ENCODE measurements at regions not wholly inside any gene's neighbourhood (a gene's known extent, or its start where the extent isn't known, plus 50 kb on each side); places are given as distances from the start of the nearest gene placed in this dataset.

DNA sequence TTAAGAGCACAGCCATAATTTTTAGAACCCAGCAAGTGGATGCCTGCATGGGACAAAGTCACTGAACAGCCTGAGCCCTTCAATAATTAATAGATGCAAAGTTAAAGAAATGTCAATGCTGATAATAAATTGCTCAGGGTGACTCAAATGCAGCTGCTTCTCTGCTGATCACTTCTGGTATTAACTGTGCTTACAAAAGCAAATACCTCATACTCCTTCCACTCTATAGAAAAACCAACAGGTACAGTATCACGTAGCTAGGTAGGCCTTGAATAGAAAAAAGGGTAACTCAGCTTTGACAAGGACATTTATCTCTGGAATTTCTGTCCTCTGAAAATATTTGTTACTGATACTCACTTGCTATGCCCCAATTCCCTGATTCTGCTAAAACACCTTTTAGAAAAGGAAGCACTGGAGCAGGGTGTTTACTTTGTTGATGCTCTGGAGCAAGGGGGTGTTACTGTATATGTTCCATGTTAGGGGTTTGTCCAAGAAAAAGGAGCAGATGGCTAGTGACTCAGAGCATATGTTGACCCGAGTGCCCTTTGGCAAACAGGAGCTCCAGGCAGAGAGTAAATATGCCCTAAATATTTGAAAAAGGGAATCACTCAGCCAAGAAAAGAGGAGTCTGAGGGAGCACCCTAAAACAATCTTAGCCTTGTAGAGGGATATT is 59.1 kb upstream of the RTN4 start (continued):
- TF ChIP-seq ZNF720 (CRISPR knock-in tag; IDR thresholded peaks at IDR 0.05): no peak
- no peak for TF ChIP-seq RFX1 (IDR thresholded peaks at IDR 0.05)
- TF ChIP-seq, protein P1, sequence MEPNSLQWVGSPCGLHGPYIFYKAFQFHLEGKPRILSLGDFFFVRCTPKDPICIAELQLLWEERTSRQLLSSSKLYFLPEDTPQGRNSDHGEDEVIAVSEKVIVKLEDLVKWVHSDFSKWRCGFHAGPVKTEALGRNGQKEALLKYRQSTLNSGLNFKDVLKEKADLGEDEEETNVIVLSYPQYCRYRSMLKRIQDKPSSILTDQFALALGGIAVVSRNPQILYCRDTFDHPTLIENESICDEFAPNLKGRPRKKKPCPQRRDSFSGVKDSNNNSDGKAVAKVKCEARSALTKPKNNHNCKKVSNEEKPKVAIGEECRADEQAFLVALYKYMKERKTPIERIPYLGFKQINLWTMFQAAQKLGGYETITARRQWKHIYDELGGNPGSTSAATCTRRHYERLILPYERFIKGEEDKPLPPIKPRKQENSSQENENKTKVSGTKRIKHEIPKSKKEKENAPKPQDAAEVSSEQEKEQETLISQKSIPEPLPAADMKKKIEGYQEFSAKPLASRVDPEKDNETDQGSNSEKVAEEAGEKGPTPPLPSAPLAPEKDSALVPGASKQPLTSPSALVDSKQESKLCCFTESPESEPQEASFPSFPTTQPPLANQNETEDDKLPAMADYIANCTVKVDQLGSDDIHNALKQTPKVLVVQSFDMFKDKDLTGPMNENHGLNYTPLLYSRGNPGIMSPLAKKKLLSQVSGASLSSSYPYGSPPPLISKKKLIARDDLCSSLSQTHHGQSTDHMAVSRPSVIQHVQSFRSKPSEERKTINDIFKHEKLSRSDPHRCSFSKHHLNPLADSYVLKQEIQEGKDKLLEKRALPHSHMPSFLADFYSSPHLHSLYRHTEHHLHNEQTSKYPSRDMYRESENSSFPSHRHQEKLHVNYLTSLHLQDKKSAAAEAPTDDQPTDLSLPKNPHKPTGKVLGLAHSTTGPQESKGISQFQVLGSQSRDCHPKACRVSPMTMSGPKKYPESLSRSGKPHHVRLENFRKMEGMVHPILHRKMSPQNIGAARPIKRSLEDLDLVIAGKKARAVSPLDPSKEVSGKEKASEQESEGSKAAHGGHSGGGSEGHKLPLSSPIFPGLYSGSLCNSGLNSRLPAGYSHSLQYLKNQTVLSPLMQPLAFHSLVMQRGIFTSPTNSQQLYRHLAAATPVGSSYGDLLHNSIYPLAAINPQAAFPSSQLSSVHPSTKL (CRISPR knock-in tag; IDR thresholded peaks at IDR 0.05): peak; percentile 97
- TF ChIP-seq BRCA1 (CRISPR knock-in tag; IDR thresholded peaks at IDR 0.05): no peak
- TF ChIP-seq RNF2 (conservative IDR thresholded peaks at IDR 0.05; ENCODE audit: low read depth): no peak
- TF ChIP-seq NFE2 (CRISPR knock-in tag; IDR thresholded peaks at IDR 0.05): no peak
- TF ChIP-seq, protein P2, sequence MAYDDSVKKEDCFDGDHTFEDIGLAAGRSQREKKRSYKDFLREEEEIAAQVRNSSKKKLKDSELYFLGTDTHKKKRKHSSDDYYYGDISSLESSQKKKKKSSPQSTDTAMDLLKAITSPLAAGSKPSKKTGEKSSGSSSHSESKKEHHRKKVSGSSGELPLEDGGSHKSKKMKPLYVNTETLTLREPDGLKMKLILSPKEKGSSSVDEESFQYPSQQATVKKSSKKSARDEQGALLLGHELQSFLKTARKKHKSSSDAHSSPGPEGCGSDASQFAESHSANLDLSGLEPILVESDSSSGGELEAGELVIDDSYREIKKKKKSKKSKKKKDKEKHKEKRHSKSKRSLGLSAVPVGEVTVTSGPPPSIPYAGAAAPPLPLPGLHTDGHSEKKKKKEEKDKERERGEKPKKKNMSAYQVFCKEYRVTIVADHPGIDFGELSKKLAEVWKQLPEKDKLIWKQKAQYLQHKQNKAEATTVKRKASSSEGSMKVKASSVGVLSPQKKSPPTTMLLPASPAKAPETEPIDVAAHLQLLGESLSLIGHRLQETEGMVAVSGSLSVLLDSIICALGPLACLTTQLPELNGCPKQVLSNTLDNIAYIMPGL (CRISPR knock-in tag; IDR thresholded peaks at IDR 0.05; ENCODE audit: borderline replicate concordance in 1 of 2, low read depth in 1 of 2): peak in 1 of 2 experiments; percentile 35; a peak in 1 of 4 replicates
- TF ChIP-seq ZNF143 (CRISPR knock-in tag; IDR thresholded peaks at IDR 0.05): no peak
- no peak for TF ChIP-seq NFATC3 (CRISPR knock-in tag; IDR thresholded peaks at IDR 0.05)
- TF ChIP-seq, protein P3, sequence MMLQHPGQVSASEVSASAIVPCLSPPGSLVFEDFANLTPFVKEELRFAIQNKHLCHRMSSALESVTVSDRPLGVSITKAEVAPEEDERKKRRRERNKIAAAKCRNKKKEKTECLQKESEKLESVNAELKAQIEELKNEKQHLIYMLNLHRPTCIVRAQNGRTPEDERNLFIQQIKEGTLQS (CRISPR knock-in tag; IDR thresholded peaks at IDR 0.05): peak; percentile 73
- peak; percentile 98 for TF ChIP-seq NR2F6 (IDR thresholded peaks at IDR 0.05)
- TF ChIP-seq NR2F6 (CRISPR knock-in tag; IDR thresholded peaks at IDR 0.05): peak; percentile 98
- no peak for TF ChIP-seq NFYC (CRISPR knock-in tag; IDR thresholded peaks at IDR 0.05)
- no peak for TF ChIP-seq ZNF207 (IDR thresholded peaks at IDR 0.05; ENCODE audit: borderline replicate concordance)
- TF ChIP-seq ZNF24 (IDR thresholded peaks at IDR 0.05): no peak
- TF ChIP-seq, protein P4, sequence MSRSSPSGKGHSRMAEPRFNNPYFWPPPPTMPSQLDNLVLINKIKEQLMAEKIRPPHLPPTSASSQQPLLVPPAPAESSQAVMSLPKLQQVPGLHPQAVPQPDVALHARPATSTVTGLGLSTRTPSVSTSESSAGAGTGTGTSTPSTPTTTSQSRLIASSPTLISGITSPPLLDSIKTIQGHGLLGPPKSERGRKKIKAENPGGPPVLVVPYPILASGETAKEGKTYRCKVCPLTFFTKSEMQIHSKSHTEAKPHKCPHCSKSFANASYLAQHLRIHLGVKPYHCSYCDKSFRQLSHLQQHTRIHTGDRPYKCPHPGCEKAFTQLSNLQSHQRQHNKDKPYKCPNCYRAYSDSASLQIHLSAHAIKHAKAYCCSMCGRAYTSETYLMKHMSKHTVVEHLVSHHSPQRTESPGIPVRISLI (CRISPR knock-in tag; IDR thresholded peaks at IDR 0.05; ENCODE audit: borderline replicate concordance): no peak
- TF ChIP-seq KDM5B (CRISPR knock-in tag; IDR thresholded peaks at IDR 0.05; ENCODE audit: borderline replicate concordance): no peak
- TF ChIP-seq ZNF674 (CRISPR knock-in tag; IDR thresholded peaks at IDR 0.05; ENCODE audit: low read depth): no peak
- TF ChIP-seq ZSCAN12 (CRISPR knock-in tag; IDR thresholded peaks at IDR 0.05): no peak
- no peak for TF ChIP-seq GTF3A (CRISPR knock-in tag; conservative IDR thresholded peaks at IDR 0.05)
- no peak for TF ChIP-seq NFIB (CRISPR knock-in tag; IDR thresholded peaks at IDR 0.05; ENCODE audit: borderline replicate concordance)
- TF ChIP-seq FLYWCH1 (CRISPR knock-in tag; IDR thresholded peaks at IDR 0.05): no peak
- TF ChIP-seq, protein P5, sequence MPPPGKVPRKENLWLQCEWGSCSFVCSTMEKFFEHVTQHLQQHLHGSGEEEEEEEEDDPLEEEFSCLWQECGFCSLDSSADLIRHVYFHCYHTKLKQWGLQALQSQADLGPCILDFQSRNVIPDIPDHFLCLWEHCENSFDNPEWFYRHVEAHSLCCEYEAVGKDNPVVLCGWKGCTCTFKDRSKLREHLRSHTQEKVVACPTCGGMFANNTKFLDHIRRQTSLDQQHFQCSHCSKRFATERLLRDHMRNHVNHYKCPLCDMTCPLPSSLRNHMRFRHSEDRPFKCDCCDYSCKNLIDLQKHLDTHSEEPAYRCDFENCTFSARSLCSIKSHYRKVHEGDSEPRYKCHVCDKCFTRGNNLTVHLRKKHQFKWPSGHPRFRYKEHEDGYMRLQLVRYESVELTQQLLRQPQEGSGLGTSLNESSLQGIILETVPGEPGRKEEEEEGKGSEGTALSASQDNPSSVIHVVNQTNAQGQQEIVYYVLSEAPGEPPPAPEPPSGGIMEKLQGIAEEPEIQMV (CRISPR knock-in tag; IDR thresholded peaks at IDR 0.05; ENCODE audit: low read depth): no peak
- TF ChIP-seq ZNF264 (CRISPR knock-in tag; IDR thresholded peaks at IDR 0.05): no peak
- TF ChIP-seq MATR3 (CRISPR knock-in tag; IDR thresholded peaks at IDR 0.05): no peak

All from HepG2 (cell line).